ENCODE measurements at regions not wholly inside any gene's neighbourhood (a gene's known extent, or its start where the extent isn't known, plus 50 kb on each side); places are given as distances from the start of the nearest gene placed in this dataset.

- TF ChIP-seq, protein P1, sequence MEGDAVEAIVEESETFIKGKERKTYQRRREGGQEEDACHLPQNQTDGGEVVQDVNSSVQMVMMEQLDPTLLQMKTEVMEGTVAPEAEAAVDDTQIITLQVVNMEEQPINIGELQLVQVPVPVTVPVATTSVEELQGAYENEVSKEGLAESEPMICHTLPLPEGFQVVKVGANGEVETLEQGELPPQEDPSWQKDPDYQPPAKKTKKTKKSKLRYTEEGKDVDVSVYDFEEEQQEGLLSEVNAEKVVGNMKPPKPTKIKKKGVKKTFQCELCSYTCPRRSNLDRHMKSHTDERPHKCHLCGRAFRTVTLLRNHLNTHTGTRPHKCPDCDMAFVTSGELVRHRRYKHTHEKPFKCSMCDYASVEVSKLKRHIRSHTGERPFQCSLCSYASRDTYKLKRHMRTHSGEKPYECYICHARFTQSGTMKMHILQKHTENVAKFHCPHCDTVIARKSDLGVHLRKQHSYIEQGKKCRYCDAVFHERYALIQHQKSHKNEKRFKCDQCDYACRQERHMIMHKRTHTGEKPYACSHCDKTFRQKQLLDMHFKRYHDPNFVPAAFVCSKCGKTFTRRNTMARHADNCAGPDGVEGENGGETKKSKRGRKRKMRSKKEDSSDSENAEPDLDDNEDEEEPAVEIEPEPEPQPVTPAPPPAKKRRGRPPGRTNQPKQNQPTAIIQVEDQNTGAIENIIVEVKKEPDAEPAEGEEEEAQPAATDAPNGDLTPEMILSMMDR (conservative IDR thresholded peaks at IDR 0.05; ENCODE audit: low read length), result no peak
- TF ChIP-seq EZH2phosphoT487 (IDR thresholded peaks at IDR 0.05; ENCODE audit: borderline replicate concordance), result no peak
These were observed 471.1 kb downstream of the CCDC85A start for GRCh38 chr2:56654936-56655335.
